ENCODE measurements at regions not wholly inside any gene's neighbourhood (a gene's known extent, or its start where the extent isn't known, plus 50 kb on each side); places are given as distances from the start of the nearest gene placed in this dataset.

- H3K9me2 ChIP-seq (ENCODE audit: insufficient read depth, low read length) = no peaks in the 10 kb centered on the region
These were observed 1433.3 kb upstream of the IGFBP7 start for GRCh38 chr4:58543465-58543864.

GRCh38 chr4:58541926-58542325 lies 1431.7 kb upstream of the IGFBP7 start:
- H3K9me2 ChIP-seq (ENCODE audit: insufficient read depth, low read length) = no peaks in the 10 kb centered on the region
- ChIA-PET POLR2A (no interaction called here), CTCF (ENCODE audit: unreplicated experiment) (no interaction called here)
- no peak overlapping the region for H2AFZ ChIP-seq (ENCODE audit: low read length)
- no peaks in the 10 kb centered on the region for H4K20me1 ChIP-seq (ENCODE audit: insufficient read depth, low read length)
- H3K4me1 ChIP-seq (ENCODE audit: insufficient read depth, low read length, poor library complexity, severe bottlenecking) = no peaks in the 10 kb centered on the region
- H3K27ac ChIP-seq (ENCODE audit: low read depth, low read length, poor library complexity, severe bottlenecking) = no peak overlapping the region
- H3K79me2 ChIP-seq (ENCODE audit: insufficient read depth, low read depth, low read length) = no peaks in the 10 kb centered on the region
- no peak for TF ChIP-seq EZH2phosphoT487 (IDR thresholded peaks at IDR 0.05; ENCODE audit: borderline replicate concordance, low read depth, low read length)
- TF ChIP-seq CTCF (conservative IDR thresholded peaks at IDR 0.05; ENCODE audit: low read length) = no peak
- DNase-seq (ENCODE audit: low spot score) = no peak
- H3K4me3 ChIP-seq (ENCODE audit: low read depth, low read length, poor library complexity, severe bottlenecking) = no peak overlapping the region
- no peaks in the 10 kb centered on the region for H3K36me3 ChIP-seq (ENCODE audit: insufficient read depth, low read length)
- intact Hi-C loops (cut with micrococcal nuclease; ENCODE audit: unreplicated experiment) = no loop called here
- no peak overlapping the region for H3K4me2 ChIP-seq (ENCODE audit: low read length)
- no TSS peak for BruUV-seq (replicated peaks)
- no peaks in the 10 kb centered on the region for H3K9me3 ChIP-seq (ENCODE audit: low read length)

More at GRCh38 chr4:58543465-58543864, 1433.3 kb upstream of the IGFBP7 start:
- ChIA-PET CTCF (ENCODE audit: unreplicated experiment) (no interaction called here), POLR2A (interaction anchor here (0.6 kb wide), 2 partner anchors 475 to 1092 kb away, joined by 3 read pairs; no protein-coding TSS in a partner anchor)
- TF ChIP-seq EZH2phosphoT487 (IDR thresholded peaks at IDR 0.05; ENCODE audit: borderline replicate concordance, low read depth, low read length) (no peak), CTCF (conservative IDR thresholded peaks at IDR 0.05; ENCODE audit: low read length) (no peak)
- H3K4me3 ChIP-seq (ENCODE audit: low read depth, low read length, poor library complexity, severe bottlenecking) = no peak overlapping the region
- H3K79me2 ChIP-seq (ENCODE audit: insufficient read depth, low read depth, low read length) = no peaks in the 10 kb centered on the region
- no peak overlapping the region for H2AFZ ChIP-seq (ENCODE audit: low read length)
- no peaks in the 10 kb centered on the region for H3K36me3 ChIP-seq (ENCODE audit: insufficient read depth, low read length)
- H3K9me3 ChIP-seq (ENCODE audit: low read length) = no peaks in the 10 kb centered on the region
- intact Hi-C loops (cut with micrococcal nuclease; ENCODE audit: unreplicated experiment) = no loop called here
- no peak overlapping the region for H3K4me2 ChIP-seq (ENCODE audit: low read length)
- no peak overlapping the region for H3K27ac ChIP-seq (ENCODE audit: low read depth, low read length, poor library complexity, severe bottlenecking)
- no peaks in the 10 kb centered on the region for H3K4me1 ChIP-seq (ENCODE audit: insufficient read depth, low read length, poor library complexity, severe bottlenecking)
- no peaks in the 10 kb centered on the region for H4K20me1 ChIP-seq (ENCODE audit: insufficient read depth, low read length)
- DNase-seq (ENCODE audit: low spot score) = no peak
- BruUV-seq (replicated peaks) = no TSS peak

GRCh38 chr4:58522765-58523382 lies 1412.7 kb upstream of the IGFBP7 start:
- Histone ChIP-seq H3K27ac (ENCODE audit: low read depth, low read length, poor library complexity, severe bottlenecking) (no peak overlapping the region), H3K4me3 (ENCODE audit: low read depth, low read length, poor library complexity, severe bottlenecking) (no peak overlapping the region), H2AFZ (ENCODE audit: low read length) (no peak overlapping the region), H3K79me2 (ENCODE audit: insufficient read depth, low read depth, low read length) (no peaks in the 10 kb centered on the region), H3K9me3 (ENCODE audit: low read length) (no peaks in the 10 kb centered on the region), H3K4me2 (ENCODE audit: low read length) (no peak overlapping the region), H3K9me2 (ENCODE audit: insufficient read depth, low read length) (no peaks in the 10 kb centered on the region), H3K36me3 (ENCODE audit: insufficient read depth, low read length) (no peaks in the 10 kb centered on the region), H3K4me1 (ENCODE audit: insufficient read depth, low read length, poor library complexity, severe bottlenecking) (no peaks in the 10 kb centered on the region), H4K20me1 (ENCODE audit: insufficient read depth, low read length) (no peaks in the 10 kb centered on the region)
- POLR2A ChIA-PET = no interaction called here
- BruUV-seq (replicated peaks) = no TSS peak
- DNase-seq (ENCODE audit: low spot score) = no peak
- intact Hi-C loops (cut with micrococcal nuclease; ENCODE audit: unreplicated experiment) = no loop called here
- TF ChIP-seq CTCF (conservative IDR thresholded peaks at IDR 0.05; ENCODE audit: low read length) (no peak), EZH2phosphoT487 (IDR thresholded peaks at IDR 0.05; ENCODE audit: borderline replicate concordance, low read depth, low read length) (no peak)
- CTCF ChIA-PET (ENCODE audit: unreplicated experiment) = no interaction called here
